ENCODE measurements at regions not wholly inside any gene's neighbourhood (a gene's known extent, or its start where the extent isn't known, plus 50 kb on each side); places are given as distances from the start of the nearest gene placed in this dataset.

DNA sequence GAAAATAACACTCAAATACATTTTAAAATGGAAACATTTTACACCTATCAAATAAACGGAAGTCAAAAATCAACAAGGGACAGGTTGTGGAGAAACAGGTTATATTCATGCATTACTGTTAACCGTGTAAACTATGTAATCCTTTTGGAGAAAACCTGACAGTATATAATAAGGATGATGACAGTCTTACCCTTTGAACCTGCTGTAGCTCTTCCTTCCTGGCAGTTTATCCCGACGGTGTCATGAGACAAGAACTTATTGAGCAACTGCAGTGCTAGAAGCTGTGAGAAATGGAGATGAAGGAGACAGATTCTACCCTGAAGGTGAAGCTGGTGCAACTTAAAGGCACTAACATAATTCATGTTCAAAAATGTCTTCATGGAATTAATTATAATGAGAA lies 76.7 kb downstream of the PLEKHG1 start:
- Histone ChIP-seq H3K36me3 (peaks cover 0 to 7% (median 0%) of the 10 kb centered on the region in 9 donors), H3K4me1 (peaks cover 0 to 20% (median 4%) of the 10 kb centered on the region in 9 donors), H3K27ac (no peak overlapping the region), H3K27me3 (no peaks in the 10 kb centered on the region), H3K4me3 (no peak overlapping the region), H3K9me3 (no peaks in the 10 kb centered on the region)
- WGBS, 2 donors: 77 to 78% methylated on average over 4 of the region's 4 CpGs
- ATAC-seq: no peak
- no peak for DNase-seq
- TF ChIP-seq, protein P1, sequence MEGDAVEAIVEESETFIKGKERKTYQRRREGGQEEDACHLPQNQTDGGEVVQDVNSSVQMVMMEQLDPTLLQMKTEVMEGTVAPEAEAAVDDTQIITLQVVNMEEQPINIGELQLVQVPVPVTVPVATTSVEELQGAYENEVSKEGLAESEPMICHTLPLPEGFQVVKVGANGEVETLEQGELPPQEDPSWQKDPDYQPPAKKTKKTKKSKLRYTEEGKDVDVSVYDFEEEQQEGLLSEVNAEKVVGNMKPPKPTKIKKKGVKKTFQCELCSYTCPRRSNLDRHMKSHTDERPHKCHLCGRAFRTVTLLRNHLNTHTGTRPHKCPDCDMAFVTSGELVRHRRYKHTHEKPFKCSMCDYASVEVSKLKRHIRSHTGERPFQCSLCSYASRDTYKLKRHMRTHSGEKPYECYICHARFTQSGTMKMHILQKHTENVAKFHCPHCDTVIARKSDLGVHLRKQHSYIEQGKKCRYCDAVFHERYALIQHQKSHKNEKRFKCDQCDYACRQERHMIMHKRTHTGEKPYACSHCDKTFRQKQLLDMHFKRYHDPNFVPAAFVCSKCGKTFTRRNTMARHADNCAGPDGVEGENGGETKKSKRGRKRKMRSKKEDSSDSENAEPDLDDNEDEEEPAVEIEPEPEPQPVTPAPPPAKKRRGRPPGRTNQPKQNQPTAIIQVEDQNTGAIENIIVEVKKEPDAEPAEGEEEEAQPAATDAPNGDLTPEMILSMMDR (IDR thresholded peaks at IDR 0.05): no peak
- intact Hi-C loops (cut with DNase I): no loop called here

DNA sequence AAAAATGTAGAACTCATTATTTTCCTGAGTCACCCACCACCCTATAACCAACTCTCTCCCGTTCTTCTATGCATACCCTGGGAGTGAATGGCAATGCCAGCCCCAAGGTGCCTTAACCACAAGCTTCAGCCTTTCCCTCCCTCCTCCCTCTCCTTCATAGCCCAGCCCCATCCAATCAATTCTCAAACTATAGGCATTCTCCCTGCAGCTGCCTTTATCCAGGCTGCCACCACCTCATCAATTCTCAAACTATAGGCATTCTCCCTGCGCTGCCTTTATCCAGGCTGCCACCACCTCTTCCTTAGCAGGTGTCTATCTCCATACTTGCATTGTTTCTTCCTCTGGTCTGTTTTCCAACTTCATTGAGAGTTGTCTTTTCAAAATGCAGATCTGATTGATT lies 77.1 kb downstream of the PLEKHG1 start:
- no peak overlapping the region for H3K27ac ChIP-seq
- no peaks in the 10 kb centered on the region for H3K27me3 ChIP-seq
- H3K36me3 ChIP-seq: peaks cover 0 to 7% (median 0%) of the 10 kb centered on the region in 9 donors
- TF ChIP-seq, protein P1 (IDR thresholded peaks at IDR 0.05): no peak
- no peaks in the 10 kb centered on the region for H3K9me3 ChIP-seq
- WGBS, 2 donors: 96 to 100% methylated on average over 2 of the region's 2 CpGs
- intact Hi-C loops (cut with DNase I): no loop called here
- peaks cover 0 to 20% (median 5%) of the 10 kb centered on the region in 9 donors for H3K4me1 ChIP-seq
- DNase-seq (no peak), ATAC-seq (no peak)
- H3K4me3 ChIP-seq: no peak overlapping the region

DNA sequence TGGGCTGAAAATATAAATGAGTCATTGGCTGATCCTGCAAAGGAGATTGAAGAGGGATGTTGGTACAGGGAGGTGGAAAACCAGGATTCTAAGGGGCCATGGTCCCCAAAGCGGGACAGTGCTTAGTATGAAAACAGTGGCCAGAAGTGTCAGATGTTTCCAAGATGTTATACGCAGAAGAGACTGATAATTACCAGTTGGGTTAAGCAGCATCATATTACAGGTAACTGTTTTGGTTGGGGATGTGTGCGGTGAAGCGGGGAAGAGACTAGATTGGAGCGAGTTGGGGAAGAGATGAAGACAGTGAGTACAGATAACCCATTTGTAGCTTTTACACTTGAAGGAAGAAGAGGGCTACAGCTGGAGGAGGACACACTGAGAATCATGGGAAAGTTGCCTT lies 80.8 kb downstream of the PLEKHG1 start:
- H3K36me3 ChIP-seq: peaks cover 0 to 7% (median 0%) of the 10 kb centered on the region in 9 donors
- 98 to 99% methylated on average over 5 of the region's 5 CpGs for WGBS, 2 donors
- intact Hi-C loops (cut with DNase I): loop anchor here in 5 of 10 donors (5.0 to 10.0 kb wide), 7 partner anchors 42 to 266 kb away; no protein-coding TSS in a partner anchor
- TF ChIP-seq, protein P1 (IDR thresholded peaks at IDR 0.05): no peak
- DNase-seq (no peak), ATAC-seq (no peak)
- H3K4me1 ChIP-seq: peaks cover 0 to 23% (median 12%) of the 10 kb centered on the region in 9 donors
- no peak overlapping the region for H3K27ac ChIP-seq
- H3K9me3 ChIP-seq: no peaks in the 10 kb centered on the region
- H3K27me3 ChIP-seq: no peaks in the 10 kb centered on the region
- no peak overlapping the region for H3K4me3 ChIP-seq

DNA sequence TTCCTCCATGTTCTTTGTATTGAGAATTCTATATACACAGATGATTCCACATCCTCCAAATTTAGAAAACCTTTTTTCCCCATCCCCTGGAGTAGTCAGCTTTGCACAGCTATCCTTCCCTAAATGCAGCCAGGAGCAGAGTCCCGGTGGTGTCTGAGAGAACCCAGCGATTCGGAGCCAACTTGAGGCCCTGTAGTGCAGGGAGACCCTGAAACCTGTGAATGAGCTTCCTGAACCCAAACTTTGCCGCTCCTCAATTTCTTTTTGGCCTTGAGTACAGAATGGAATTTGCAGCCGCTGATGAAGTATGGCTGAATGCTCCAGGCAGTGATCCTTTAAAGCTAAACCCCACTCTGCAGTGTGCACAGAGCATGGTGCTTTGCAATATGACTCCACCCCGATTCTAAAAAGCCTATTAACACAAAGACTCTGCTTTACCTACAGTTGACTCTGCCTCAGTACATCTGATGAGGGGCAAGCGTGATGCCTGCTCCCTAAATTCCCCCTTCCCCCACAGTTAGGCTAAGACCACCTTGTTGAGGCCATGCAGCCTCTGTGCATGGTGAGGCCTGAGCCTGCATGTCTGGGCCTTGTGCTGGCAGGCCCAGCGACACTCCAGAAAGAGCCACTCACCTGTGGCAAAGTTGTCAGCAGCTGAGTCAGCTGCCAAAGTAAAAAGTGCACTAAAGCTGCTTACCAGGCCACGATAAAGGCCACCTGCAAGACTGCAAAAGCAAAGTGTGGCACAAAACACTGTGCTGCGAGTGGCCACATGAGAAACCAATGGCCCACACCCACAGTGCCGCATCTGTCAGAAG lies 82.1 kb downstream of the PLEKHG1 start:
- intact Hi-C loops (cut with DNase I): loop anchor here in 5 of 10 donors (2.0 to 10.0 kb wide), 8 partner anchors 41 to 267 kb away; no protein-coding TSS in a partner anchor
- Histone ChIP-seq H3K27me3 (no peaks in the 10 kb centered on the region), H3K36me3 (peaks cover 0 to 5% (median 0%) of the 10 kb centered on the region in 9 donors), H3K4me1 (peaks cover under 1 to 34% (median 14%) of the 10 kb centered on the region in 9 donors), H3K27ac (peak overlapping the region; percentile 11 to 94 (median 80)), H3K4me3 (no peak overlapping the region), H3K9me3 (no peaks in the 10 kb centered on the region)
- ATAC-seq (no peak), DNase-seq (no peak)
- 90 to 92% methylated on average over 11 of the region's 11 CpGs for WGBS, 2 donors
- TF ChIP-seq, protein P1 (IDR thresholded peaks at IDR 0.05): no peak

Measured in heart right ventricle (tissue), 16 donors.